GM12873 (cell line): ENCODE measurements at regions not wholly inside any gene's neighbourhood (a gene's known extent, or its start where the extent isn't known, plus 50 kb on each side); places are given as distances from the start of the nearest gene placed in this dataset.

ENCODE experiments used
- TF ChIP-seq, protein P1 (sequence below): IDR thresholded peaks from 2 replicates; pipeline ENCODE4 v1.5.1; 2012; ENCODE audit warnings: low read depth, mild to moderate bottlenecking, moderate library complexity, low read length, control low read depth; ENCODE audit not compliant: insufficient read depth; ENCODE audit errors: missing control alignments

DNA sequence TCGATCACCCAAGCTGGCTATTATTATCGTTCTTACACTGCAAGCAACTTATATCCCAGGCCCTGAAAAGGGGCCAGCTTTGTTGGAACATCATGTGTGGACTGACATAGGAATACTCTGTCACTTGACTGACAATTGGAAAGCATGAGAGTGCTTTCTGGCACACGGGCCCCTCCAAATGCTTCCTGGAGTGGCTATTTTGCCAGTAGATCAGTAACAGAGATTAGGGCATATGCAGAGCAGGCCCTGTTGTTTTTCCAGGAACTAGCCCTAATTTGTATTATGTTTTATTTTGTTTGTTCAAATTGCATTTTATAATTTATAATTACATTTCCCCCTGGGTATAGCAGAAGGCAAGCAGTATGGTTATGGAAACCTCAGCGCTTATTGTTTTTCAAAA lies 170.1 kb upstream of the FRMD6 start:
- TF ChIP-seq, protein P1, sequence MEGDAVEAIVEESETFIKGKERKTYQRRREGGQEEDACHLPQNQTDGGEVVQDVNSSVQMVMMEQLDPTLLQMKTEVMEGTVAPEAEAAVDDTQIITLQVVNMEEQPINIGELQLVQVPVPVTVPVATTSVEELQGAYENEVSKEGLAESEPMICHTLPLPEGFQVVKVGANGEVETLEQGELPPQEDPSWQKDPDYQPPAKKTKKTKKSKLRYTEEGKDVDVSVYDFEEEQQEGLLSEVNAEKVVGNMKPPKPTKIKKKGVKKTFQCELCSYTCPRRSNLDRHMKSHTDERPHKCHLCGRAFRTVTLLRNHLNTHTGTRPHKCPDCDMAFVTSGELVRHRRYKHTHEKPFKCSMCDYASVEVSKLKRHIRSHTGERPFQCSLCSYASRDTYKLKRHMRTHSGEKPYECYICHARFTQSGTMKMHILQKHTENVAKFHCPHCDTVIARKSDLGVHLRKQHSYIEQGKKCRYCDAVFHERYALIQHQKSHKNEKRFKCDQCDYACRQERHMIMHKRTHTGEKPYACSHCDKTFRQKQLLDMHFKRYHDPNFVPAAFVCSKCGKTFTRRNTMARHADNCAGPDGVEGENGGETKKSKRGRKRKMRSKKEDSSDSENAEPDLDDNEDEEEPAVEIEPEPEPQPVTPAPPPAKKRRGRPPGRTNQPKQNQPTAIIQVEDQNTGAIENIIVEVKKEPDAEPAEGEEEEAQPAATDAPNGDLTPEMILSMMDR, result no peak

DNA sequence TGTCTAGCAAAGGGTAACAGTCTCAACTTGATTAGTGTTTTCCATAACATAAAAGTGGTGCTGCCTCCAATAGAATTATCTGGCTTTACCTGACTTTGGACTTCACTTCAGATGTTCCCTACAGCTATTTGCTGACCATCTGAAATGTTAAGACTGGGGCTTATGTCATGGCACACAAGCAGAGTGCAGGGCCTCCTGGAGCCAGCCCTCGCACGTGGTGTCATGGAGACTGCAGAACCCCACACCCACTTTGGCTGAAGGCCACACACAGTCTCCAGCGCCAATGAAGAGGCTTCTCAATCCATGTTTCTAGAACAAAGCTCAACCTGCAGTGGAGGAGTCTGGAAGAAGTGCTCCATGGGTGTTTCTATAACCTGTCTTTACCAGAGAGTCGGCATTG lies 169.6 kb upstream of the FRMD6 start:
- TF ChIP-seq, protein P1, result no peak

DNA sequence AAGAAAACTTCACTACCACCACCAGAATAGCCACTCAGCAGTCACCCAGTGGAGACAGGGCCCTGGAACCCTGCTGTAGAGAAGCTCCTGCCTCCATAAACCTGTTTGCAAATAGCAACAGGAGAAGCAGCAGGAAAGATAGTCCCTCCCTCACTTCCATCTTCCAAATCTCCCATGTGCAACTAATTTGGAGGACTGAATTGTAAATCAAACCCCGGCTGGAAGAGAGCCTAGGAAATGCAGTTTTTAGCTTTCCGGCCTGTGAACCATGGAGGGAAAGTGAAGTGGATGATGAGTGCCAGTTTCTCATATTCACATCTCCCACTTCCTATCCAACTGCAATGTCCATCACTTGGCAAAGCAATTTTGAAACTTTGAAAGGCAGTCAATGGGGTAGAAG lies 167.2 kb upstream of the FRMD6 start:
- TF ChIP-seq, protein P1, result no peak

DNA sequence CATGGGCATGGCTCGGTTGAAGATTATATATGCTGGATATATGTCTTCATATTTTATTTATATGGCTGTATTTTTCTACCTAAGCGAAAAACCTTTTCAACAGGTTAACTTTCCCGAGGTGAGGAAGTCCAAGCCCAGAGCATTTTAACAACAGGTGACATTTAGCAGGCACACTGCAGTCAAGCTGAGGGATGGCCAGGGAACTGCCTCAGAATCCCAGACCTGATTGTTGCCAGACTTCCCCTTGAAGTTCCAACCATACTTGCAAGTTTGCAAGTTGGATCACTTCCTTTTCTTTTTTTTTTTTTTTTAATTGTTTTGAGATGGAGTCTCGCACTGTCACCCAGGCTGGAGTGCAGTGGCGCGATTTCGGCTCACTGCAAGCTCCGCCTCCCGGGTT lies 166.0 kb upstream of the FRMD6 start:
- TF ChIP-seq, protein P1, result no peak

DNA sequence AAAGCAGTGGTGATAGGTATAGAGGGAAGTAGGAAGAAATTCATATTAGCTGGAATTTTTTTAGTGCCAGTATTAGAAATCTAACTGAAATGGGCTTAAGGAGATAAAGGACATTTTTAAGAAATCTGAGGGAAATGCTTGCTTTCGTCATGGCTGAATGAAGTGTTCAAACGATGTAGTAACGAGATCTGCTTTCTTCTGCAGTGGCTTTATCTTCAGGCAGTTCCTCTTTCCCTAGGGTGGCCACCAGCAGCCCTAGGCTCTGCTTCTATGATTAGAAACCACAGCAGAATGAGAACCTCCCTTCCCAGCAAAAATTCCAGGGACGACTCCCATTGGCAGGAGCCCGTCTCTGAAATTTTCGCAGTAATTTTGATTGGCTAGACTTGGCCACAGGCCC lies 163.9 kb upstream of the FRMD6 start:
- TF ChIP-seq, protein P1, result no peak

DNA sequence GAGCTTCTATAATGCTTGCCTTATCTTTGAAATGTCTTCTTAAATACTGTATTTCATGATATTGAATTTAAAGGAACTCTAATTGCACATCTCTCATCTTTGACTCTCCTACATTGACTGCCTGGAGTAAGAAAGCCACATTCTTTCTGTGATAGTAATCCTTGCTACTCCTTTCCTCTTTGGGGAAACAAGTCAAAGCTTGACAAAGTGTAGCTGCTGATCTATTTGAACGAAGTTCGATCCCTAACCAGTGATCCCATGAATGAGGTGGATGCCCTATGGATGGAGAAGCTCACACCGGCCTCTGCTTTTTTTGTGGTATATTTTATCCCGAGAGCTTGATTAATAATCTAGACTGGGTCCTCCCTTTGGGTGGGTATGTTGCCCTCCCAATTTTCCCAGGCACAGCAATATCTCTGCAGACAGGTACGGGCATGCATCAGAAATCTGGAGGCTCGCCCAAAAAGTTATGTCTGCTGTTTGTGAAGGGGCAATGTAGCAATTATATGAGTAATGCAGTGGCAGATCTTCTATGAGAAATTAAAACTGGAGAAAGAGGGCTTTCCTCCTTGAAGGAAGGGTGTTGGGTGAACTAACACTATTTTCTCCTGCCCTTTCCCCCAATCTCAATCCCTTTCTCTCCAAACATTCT lies 163.0 kb upstream of the FRMD6 start:
- TF ChIP-seq, protein P1, result no peak

DNA sequence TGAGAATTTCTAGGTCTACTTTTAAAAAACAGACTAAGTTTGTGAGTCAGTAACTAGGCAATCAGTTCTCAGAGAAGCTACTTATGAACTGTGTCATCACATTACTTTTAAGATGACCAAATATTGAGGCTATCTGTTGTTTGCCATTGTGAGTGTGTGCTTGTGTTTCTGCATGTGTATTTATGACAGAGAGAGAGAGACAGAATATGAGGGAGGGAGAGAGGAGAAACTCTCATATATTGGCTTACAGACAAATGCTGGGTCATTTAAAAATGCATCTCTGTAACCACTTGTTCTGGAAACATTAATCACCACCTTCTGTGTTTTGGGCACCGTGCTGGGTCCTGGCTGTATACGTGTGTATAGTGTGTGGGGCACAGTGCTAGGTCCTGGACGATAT lies 161.5 kb upstream of the FRMD6 start:
- TF ChIP-seq, protein P1, result no peak
